NCI-H1105 (cell line): ENCODE measurements at regions not wholly inside any gene's neighbourhood (a gene's known extent, or its start where the extent isn't known, plus 50 kb on each side); places are given as distances from the start of the nearest gene placed in this dataset.
"Not testable (repeated sequence)": the region's sequence is repeated elsewhere in the genome, so short reads cannot be mapped to it uniquely, and the experiment has no call there.

Experiments
- DNase-seq: peaks from one replicate; lab custom pipeline; 2025; lab: John Stamatoyannopoulos, UW

GRCh38 chr2:129361688-129362087 is 617.8 kb upstream of the RAB6C start:
- no peak for DNase-seq

DNA sequence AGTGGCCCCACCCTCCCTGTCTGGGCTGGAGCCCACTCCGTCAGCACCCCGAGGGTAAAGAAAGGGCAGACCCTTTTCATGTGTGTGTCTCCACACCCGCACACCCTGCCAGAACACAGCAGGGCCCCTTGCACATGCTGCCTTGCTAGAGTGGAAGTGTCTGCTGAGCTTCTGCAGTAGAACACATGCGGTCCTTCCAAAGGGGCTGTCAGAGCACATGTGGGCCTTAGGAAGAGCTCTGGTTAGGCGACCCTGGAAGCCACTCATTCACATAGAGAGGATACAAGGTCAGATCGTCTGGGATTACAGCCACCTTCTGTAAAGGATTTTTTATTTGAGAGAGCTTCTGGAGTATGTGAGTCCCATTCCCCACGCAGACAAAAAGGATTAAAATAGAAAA is 613.2 kb upstream of the RAB6C start:
- no peak for DNase-seq

DNA sequence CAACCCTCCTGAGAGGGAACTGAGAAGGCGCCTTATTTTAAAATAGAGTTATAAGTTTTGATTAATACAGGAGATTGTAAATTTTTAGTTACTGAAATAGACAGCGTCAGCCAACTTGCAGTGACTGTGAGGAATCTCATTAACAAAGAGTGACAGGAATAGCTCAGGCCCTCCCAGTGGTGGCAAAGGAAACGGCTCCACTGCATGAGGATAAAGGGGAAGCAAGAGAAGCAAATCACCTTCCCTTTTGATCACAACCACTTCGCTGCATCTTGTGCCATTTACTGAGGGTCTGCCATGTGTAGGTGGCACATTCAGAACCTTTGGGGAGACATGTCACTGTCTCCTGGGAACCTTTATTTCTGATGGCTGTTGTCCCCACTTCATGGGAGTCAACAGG is 612.4 kb upstream of the RAB6C start:
- no peak for DNase-seq

DNA sequence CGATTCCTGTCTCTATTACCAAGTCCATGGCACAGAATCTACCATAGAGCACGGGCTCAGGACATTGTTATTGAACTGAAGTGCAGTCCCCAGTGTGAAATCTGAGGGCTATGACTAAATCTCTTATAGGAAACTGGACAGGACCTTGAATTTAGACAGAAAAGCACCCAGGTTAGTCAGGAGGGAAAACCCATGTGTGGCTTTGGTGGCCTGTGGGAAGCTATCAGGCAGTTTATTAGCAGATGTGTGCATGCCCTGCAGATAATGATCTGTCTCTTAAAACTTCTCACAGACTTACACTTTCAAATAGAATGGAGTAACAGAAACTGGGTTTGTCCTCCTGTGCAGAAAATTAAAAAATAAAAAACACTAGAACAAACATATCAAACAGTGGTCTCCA is 610.0 kb upstream of the RAB6C start:
- no peak for DNase-seq

- DNase-seq, result no peak
These were observed 605.0 kb upstream of the RAB6C start for GRCh38 chr2:129374452-129374851.

GRCh38 chr2:129375632-129376425 is 603.6 kb upstream of the RAB6C start:
- DNase-seq, result no peak

DNA sequence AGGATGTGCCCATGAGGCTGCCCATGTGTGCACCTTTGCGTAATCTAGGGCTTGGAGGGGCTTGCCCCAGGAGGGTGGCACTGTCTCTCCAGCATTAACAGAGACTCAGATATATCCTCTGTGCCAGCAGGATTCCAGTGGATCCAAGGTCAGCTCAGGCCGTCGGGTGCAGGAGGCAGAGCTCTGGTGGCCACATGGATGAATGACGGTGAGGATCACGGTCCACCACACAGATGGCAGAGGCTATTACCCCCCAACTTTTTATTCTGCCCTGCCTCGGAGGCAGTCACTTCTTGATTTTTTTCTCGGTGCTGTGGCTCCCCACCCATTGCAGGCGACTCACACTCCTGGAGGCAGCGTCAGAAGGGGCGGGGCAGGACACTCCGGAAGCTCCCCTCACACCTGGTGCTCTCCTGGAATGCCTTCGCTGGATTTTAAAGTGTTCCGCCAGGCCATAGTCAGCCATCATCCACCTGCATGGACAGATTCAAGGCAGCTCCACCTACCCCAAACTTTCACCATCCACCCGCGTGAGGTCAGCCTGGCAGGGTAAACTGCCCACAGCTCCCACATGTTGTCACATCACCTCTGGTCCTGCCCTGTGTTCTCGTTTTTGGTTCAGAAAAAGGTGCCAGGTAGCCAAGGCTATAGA is 602.9 kb upstream of the RAB6C start:
- no peak for DNase-seq

- no peak for DNase-seq
These were observed 602.4 kb upstream of the RAB6C start for GRCh38 chr2:129377078-129377469.

DNA sequence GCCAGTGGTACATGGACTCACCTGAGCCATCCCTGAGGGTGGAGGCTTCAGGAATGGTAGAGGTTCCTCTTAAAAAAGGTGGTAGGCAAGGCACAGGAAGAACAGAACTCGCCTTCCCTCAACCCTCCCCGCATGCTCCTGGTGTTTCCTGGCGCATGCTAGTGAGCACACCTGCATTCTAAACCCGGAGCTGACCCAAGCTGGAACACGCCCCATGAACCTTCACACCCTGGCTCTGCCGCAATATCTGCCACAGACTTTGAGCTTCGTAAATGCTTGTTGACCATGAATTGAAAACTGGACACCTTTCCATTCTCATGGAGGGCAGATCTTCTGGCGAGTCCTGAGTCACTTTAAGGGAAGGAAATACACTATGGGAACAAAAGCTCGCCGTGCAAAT is 601.3 kb upstream of the RAB6C start:
- no peak for DNase-seq

GRCh38 chr2:129379411-129379810 is 600.1 kb upstream of the RAB6C start:
- no peak for DNase-seq

GRCh38 chr2:129381789-129382188 is 597.7 kb upstream of the RAB6C start:
- no peak for DNase-seq

GRCh38 chr2:129388870-129389269 is 590.6 kb upstream of the RAB6C start:
- no peak for DNase-seq

- DNase-seq, result no peak
These were observed 585.6 kb upstream of the RAB6C start for GRCh38 chr2:129393816-129394215.

DNA sequence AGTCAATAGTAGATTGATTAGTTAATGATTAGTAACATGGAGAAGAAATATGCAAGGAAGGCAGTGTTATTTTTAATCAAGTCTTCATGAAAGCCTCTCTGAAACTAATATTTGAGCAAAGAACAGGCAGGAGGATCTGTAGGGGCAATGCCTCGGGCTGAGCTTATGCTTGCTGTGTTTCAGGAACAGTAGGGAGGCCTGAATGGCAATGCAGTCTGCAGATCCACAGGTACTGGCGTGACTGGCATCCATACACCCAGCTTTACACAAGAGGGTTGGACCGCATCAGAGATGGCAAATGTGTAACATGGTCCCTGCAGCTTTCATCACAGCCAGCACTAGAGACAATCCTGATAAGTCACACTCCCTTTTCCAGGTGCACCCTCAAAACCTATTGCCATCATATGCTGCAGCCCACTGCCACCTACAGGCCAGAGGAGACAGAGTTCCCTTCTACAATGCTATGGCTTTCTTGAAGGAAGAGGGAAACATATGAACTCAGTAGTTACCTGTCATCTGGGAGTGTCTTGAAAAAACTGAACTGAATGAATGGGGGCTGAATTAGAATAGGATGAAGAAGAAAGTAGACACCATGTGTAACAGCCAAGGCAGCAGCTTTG is 582.4 kb upstream of the RAB6C start:
- peak; percentile 17 for DNase-seq

DNA sequence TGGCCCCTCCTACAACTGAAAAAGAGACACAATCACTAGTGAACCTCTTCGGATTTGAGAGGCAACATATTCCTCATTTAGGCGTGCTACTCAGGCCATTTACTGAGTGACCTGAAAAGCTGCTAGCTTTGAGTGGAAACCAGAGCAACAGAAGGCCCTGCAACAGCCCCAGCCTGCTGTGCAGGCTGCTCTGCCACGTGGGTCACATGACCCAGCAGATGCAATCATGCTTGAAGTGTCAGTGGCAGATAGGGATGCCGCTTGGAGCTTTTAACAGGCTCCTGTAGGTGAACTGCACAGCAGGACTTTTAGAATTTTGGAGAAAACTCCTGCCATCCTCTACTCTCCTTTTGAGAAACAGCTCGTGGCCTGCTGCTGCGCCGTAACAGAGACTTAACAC is 578.6 kb upstream of the RAB6C start:
- no peak for DNase-seq

GRCh38 chr2:129402076-129402475 is 577.4 kb upstream of the RAB6C start:
- no peak for DNase-seq

DNA sequence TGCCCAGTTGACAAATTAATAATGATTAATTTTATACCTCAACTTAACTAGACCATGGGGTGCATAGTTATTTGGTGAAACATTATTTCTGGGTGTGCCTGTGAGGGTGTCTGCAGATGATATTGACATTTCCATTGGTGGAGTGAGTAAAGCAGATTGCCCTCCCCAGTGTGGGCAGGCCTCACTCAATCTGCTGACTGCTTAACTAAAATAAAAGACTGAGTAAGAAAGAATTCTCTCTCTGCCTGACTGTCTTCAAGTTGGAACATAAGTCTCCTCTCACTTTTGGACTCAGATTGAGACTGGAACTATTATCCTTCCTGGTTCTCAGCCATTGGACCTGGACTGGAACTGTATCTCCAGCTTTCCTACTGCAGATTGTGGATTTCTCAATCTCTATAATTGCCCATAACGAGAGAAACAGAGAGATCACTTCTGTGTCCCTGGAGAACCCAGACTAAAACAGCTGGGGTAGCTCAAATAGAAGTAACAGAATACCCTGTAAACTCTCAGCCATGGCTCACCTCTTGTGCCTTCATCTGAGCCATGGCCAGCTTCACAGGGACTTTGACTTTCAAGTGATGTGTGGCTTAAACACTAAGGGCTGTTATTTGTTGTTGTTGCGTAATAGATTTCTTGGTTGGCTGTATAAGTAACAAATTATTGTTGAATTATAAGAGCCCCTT is 575.3 kb upstream of the RAB6C start:
- no peak for DNase-seq

DNA sequence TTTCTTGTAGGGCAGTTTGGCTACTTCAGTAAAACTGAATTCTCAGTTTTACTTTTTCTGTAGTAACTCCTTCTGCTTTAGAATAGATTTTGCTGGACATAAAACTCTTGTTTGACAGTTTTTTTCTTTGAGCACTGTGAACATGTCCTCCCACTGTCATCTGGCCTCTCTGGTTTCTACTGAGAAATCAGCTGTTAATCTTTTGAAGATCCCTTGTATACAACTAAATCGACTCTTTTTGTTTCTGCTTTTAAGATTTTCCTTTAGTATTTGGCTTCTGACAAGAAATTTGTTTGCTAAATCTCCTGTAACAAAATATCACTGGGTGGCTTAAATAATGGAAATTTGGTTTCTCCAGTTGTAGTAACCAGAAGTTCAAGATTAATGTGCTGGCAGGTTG is 570.9 kb upstream of the RAB6C start:
- no peak for DNase-seq

DNA sequence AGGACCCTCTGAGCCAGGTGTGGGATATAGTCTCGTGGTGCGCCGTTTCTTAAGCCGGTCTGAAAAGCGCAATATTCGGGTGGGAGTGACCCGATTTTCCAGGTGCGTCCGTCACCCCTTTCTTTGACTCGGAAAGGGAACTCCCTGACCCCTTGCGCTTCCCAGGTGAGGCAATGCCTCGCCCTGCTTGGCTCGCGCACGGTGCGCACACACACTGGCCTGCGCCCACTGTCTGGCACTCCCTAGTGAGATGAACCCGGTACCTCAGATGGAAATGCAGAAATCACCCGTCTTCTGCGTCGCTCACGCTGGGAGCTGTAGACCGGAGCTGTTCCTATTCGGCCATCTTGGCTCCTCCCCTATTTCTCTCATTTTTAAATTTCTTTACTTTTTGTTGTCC is 562.4 kb upstream of the RAB6C start:
- DNase-seq, result not testable (repeated sequence)

- DNase-seq, result no peak
These were observed 557.4 kb upstream of the RAB6C start for GRCh38 chr2:129422028-129422427.

DNA sequence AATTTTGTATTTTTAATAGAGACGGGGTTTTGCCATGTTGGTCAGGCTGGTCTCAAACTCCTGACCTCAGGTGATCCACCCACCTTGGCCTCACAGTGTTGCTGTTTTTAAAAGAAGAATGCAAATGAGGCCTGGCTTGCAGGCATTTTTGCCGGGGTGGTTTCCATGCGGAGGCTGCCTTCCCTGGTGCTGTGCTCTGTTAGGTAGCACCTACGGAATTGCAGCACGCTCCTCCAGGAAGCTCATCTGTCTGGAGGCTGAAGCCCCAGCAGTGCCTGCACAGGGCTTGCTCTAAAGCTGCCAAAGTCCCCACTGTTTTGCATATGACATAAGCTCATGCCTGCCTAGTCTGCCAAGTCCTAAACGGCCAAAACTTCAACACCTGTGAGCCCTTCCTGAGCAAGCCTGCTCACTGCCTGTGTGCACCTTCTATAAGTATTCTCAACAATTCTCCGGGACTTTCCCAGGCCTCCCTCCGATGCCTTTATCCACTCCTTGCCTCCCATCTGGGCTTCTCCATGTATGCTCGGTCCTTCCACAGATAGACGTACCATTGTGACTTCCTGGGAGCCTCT is 551.3 kb upstream of the RAB6C start:
- no peak for DNase-seq

DNA sequence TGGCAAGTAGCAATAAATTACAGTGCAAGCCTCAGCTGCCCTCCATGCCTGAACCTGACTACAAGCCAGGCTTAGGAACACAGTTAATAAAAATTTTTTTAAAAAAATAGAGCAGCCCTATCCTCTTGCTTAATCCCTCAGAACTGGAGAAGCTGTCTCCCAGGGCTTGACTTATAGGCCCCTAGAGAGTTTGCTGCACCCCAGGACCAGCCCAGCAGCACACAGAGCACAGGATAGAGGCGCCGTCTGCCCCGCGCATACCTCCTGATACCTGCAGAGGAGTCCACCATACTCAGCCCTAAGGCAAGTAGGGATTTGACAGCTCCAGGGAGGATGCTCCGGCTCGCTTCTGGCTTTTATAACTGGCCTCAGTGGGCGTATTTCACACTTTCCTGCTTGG is 548.6 kb upstream of the RAB6C start:
- DNase-seq, result no peak
